Fibroblast of lung (primary cell): ENCODE measurements at regions not wholly inside any gene's neighbourhood (a gene's known extent, or its start where the extent isn't known, plus 50 kb on each side); places are given as distances from the start of the nearest gene placed in this dataset.

Experiments used
- DNase-seq, 2 donors: peaks; one replicate each; pipeline versions ENCODE4 v3.0.0 to v3.0.0-alpha.2; 2010; ENCODE audit warnings: low read depth in 2 of 2
- H2AFZ ChIP-seq: 2 replicates; pipeline ENCODE4 v1.5.1; 2012; ENCODE audit warnings: low read length, control low read depth, inconsistent platforms
- H3K27ac ChIP-seq: 2 replicates; pipeline ENCODE4 v1.5.1; 2011; ENCODE audit warnings: low read length, control low read depth; ENCODE audit not compliant: insufficient read depth
- H3K27me3 ChIP-seq: 2 replicates; pipeline ENCODE4 v1.5.1; 2011; ENCODE audit warnings: mild to moderate bottlenecking, low read length; ENCODE audit not compliant: control insufficient read depth, insufficient read depth
- H3K36me3 ChIP-seq: 2 replicates; pipeline ENCODE4 v1.5.1; 2011; ENCODE audit warnings: low read length; ENCODE audit not compliant: control insufficient read depth, insufficient read depth
- H3K4me1 ChIP-seq: 2 replicates; pipeline ENCODE4 v1.5.1; 2011; ENCODE audit warnings: low read length; ENCODE audit not compliant: control insufficient read depth, insufficient read depth; ENCODE audit errors: extremely low read depth
- H3K4me2 ChIP-seq: 2 replicates; pipeline ENCODE4 v1.5.1; 2011; ENCODE audit warnings: low read length, control low read depth; ENCODE audit not compliant: insufficient read depth; ENCODE audit errors: extremely low read depth
- H3K4me3 ChIP-seq, 4 experiments: fragments of 200-600 bp in 1 of 4; sonication (generic) in 1 of 4; replicated peaks in 1 of 4; 2 replicates each; pipeline ENCODE4 v1.5.1; 2011 to 2016; ENCODE audit warnings: low read length in 4 of 4, low read depth in 3 of 4, mild to moderate bottlenecking in 3 of 4, control low read depth in 2 of 4, inconsistent platforms in 1 of 4, mixed read lengths in 1 of 4; ENCODE audit not compliant: insufficient read depth in 1 of 4; ENCODE audit errors: control extremely low read depth in 1 of 4
- H3K79me2 ChIP-seq: 2 replicates; pipeline ENCODE4 v1.5.1; 2012; ENCODE audit warnings: mild to moderate bottlenecking, low read length, inconsistent platforms; ENCODE audit not compliant: control insufficient read depth, insufficient read depth
- H3K9ac ChIP-seq: 2 replicates; pipeline ENCODE4 v1.5.1; 2011; ENCODE audit warnings: mild to moderate bottlenecking, low read length, control low read depth; ENCODE audit not compliant: insufficient read depth
- H3K9me3 ChIP-seq: 2 replicates; pipeline ENCODE4 v1.5.1; 2012; ENCODE audit warnings: low read depth, low read length; ENCODE audit not compliant: control insufficient read depth, insufficient read depth
- H4K20me1 ChIP-seq: 2 replicates; pipeline ENCODE4 v1.5.1; 2011; ENCODE audit warnings: low read length; ENCODE audit not compliant: control insufficient read depth, insufficient read depth; ENCODE audit errors: extremely low read depth
- CTCF ChIP-seq, 2 donors: IDR thresholded peaks in 1 of 2; conservative IDR thresholded peaks in 1 of 2; 1 replicate in 1 of 2; 2 replicates in 1 of 2; pipeline ENCODE4 v1.5.1; 2011 to 2012; ENCODE audit warnings: low read length in 2 of 2, control low read depth in 1 of 2, inconsistent platforms in 1 of 2, low read depth in 1 of 2, mild to moderate bottlenecking in 1 of 2
- EZH2 ChIP-seq: IDR thresholded peaks from 2 replicates; pipeline ENCODE4 v1.5.1; 2012; ENCODE audit warnings: low read length, control low read depth, mild to moderate bottlenecking; ENCODE audit errors: missing control alignments

- no peaks in the 10 kb centered on the region for H3K27me3 ChIP-seq
- H3K27ac ChIP-seq: no peak overlapping the region
- TF ChIP-seq EZH2: no peak
- TF ChIP-seq CTCF (conservative IDR thresholded peaks at IDR 0.05 in 1 of 2, IDR thresholded peaks at IDR 0.05 in 1 of 2; ENCODE audit: low read depth in 1 of 2, low read length in 2 of 2): no peak
- no peaks in the 10 kb centered on the region for H4K20me1 ChIP-seq
- H3K9ac ChIP-seq: no peak overlapping the region
- no peaks in the 10 kb centered on the region for H3K9me3 ChIP-seq
- H3K79me2 ChIP-seq: no peaks in the 10 kb centered on the region
- no peak overlapping the region for H3K4me2 ChIP-seq
- no peaks in the 10 kb centered on the region for H3K4me1 ChIP-seq
- no peak overlapping the region for H2AFZ ChIP-seq
- no peak for DNase-seq
- no peaks in the 10 kb centered on the region for H3K36me3 ChIP-seq
- H3K4me3 ChIP-seq: no peak overlapping the region
These were observed 301.2 kb downstream of the SMOC2 start for GRCh38 chr6:168741942-168742782.

- Histone ChIP-seq H3K27me3 (no peaks in the 10 kb centered on the region), H3K4me3 (no peak overlapping the region), H3K9ac (no peak overlapping the region), H3K79me2 (no peaks in the 10 kb centered on the region), H3K27ac (no peak overlapping the region), H4K20me1 (no peaks in the 10 kb centered on the region), H3K9me3 (no peaks in the 10 kb centered on the region), H2AFZ (no peak overlapping the region), H3K36me3 (no peaks in the 10 kb centered on the region), H3K4me2 (no peak overlapping the region), H3K4me1 (no peaks in the 10 kb centered on the region)
- TF ChIP-seq EZH2 (no peak), CTCF (conservative IDR thresholded peaks at IDR 0.05 in 1 of 2, IDR thresholded peaks at IDR 0.05 in 1 of 2; ENCODE audit: low read depth in 1 of 2, low read length in 2 of 2) (no peak)
- no peak for DNase-seq
These were observed 300.3 kb downstream of the SMOC2 start for GRCh38 chr6:168741305-168741704.

GRCh38 chr6:168739381-168739780 lies 298.4 kb downstream of the SMOC2 start:
- TF ChIP-seq CTCF (conservative IDR thresholded peaks at IDR 0.05 in 1 of 2, IDR thresholded peaks at IDR 0.05 in 1 of 2; ENCODE audit: low read depth in 1 of 2, low read length in 2 of 2) (no peak), EZH2 (no peak)
- Histone ChIP-seq H3K4me3 (no peak overlapping the region), H3K9ac (no peak overlapping the region), H3K4me1 (no peaks in the 10 kb centered on the region), H3K36me3 (no peaks in the 10 kb centered on the region), H3K27ac (no peak overlapping the region), H3K79me2 (no peaks in the 10 kb centered on the region), H2AFZ (no peak overlapping the region), H3K27me3 (no peaks in the 10 kb centered on the region), H3K9me3 (no peaks in the 10 kb centered on the region), H4K20me1 (no peaks in the 10 kb centered on the region), H3K4me2 (no peak overlapping the region)
- no peak for DNase-seq
